ENCODE measurements at regions not wholly inside any gene's neighbourhood (a gene's known extent, or its start where the extent isn't known, plus 50 kb on each side); places are given as distances from the start of the nearest gene placed in this dataset.
"Not testable (repeated sequence)": the region's sequence is repeated elsewhere in the genome, so short reads cannot be mapped to it uniquely, and the experiment has no call there.

GRCh38 chr6:144360401-144360800 is 75.3 kb downstream of the UTRN start:
- DNase-seq, result no peak

- no peak for DNase-seq
Observed at GRCh38 chr6:144361016-144361415, 75.9 kb downstream of the UTRN start.

GRCh38 chr6:144362042-144363018 is 77.2 kb downstream of the UTRN start:
- DNase-seq, result no peak

GRCh38 chr6:144364208-144364720 is 79.1 kb downstream of the UTRN start:
- DNase-seq, result no peak

- DNase-seq, result no peak
Observed at GRCh38 chr6:144364782-144365181, 79.6 kb downstream of the UTRN start.

GRCh38 chr6:144365271-144365670 is 80.1 kb downstream of the UTRN start:
- DNase-seq, result no peak

GRCh38 chr6:144369696-144370095 is 84.6 kb downstream of the UTRN start:
- not testable (repeated sequence) for DNase-seq

- no peak for DNase-seq
Observed at GRCh38 chr6:144372116-144372515, 87.0 kb downstream of the UTRN start.

- no peak for DNase-seq
Observed at GRCh38 chr6:144372611-144373594, 87.8 kb downstream of the UTRN start.

- not testable (repeated sequence) for DNase-seq
Observed at GRCh38 chr6:144374525-144374924, 89.4 kb downstream of the UTRN start.

GRCh38 chr6:144377586-144378210 is 92.6 kb downstream of the UTRN start:
- no peak for DNase-seq

GRCh38 chr6:144378437-144378836 is 93.3 kb downstream of the UTRN start:
- DNase-seq, result no peak

- DNase-seq, result no peak
Observed at GRCh38 chr6:144379356-144379755, 94.2 kb downstream of the UTRN start.

GRCh38 chr6:144381499-144381898 is 96.4 kb downstream of the UTRN start:
- DNase-seq, result not testable (repeated sequence)

GRCh38 chr6:144383336-144383735 is 98.2 kb downstream of the UTRN start:
- DNase-seq, result no peak

GRCh38 chr6:144384427-144384826 is 99.3 kb downstream of the UTRN start:
- DNase-seq, result no peak

- not testable (repeated sequence) for DNase-seq
Observed at GRCh38 chr6:144389474-144389873, 104.3 kb downstream of the UTRN start.

- no peak for DNase-seq
Observed at GRCh38 chr6:144390202-144390601, 105.1 kb downstream of the UTRN start.

GRCh38 chr6:144390886-144391285 is 105.8 kb downstream of the UTRN start:
- no peak for DNase-seq

- no peak for DNase-seq
Observed at GRCh38 chr6:144392536-144392935, 107.4 kb downstream of the UTRN start.

- no peak for DNase-seq
Observed at GRCh38 chr6:144394210-144394609, 109.1 kb downstream of the UTRN start.

GRCh38 chr6:144395014-144395413 is 109.9 kb downstream of the UTRN start:
- no peak for DNase-seq

- DNase-seq, result no peak
Observed at GRCh38 chr6:144395826-144396225, 110.7 kb downstream of the UTRN start.

Data from activated CD4-positive, alpha-beta T cell treated with anti-CD3 and anti-CD28 coated beads for 4 hours (primary cell).